ENCODE measurements at regions not wholly inside any gene's neighbourhood (a gene's known extent, or its start where the extent isn't known, plus 50 kb on each side); places are given as distances from the start of the nearest gene placed in this dataset.

GRCh38 chr6:148179786-148180185 lies 162.9 kb upstream of the SASH1 start:
- Histone ChIP-seq H3K4me1 (ENCODE audit: insufficient read depth, low read length) (no peaks in the 10 kb centered on the region), H3K27me3 (ENCODE audit: insufficient read depth, low read length) (no peaks in the 10 kb centered on the region), H3K4me3 (ENCODE audit: insufficient read depth, low read length) (no peak overlapping the region), H3K79me2 (ENCODE audit: insufficient read depth, low read length) (no peaks in the 10 kb centered on the region), H3K4me2 (ENCODE audit: insufficient read depth, low read length) (no peak overlapping the region), H3K9me3 (ENCODE audit: low read depth, low read length) (no peaks in the 10 kb centered on the region), H3K27ac (ENCODE audit: low read depth, low read length) (no peak overlapping the region), H3K36me3 (ENCODE audit: insufficient read depth, low read length) (no peaks in the 10 kb centered on the region), H2AFZ (ENCODE audit: low read length) (no peak overlapping the region), H4K20me1 (ENCODE audit: insufficient read depth, low read length) (no peaks in the 10 kb centered on the region)
- DNase-seq (ENCODE audit: insufficient read length, low spot score, missing footprints): peak; percentile 87
- peak; percentile 73 for TF ChIP-seq CTCF (IDR thresholded peaks at IDR 0.05; ENCODE audit: extremely low read depth, low read depth, low read length)

GRCh38 chr6:148182378-148182777 lies 160.3 kb upstream of the SASH1 start:
- Histone ChIP-seq H3K4me3 (ENCODE audit: insufficient read depth, low read length) (no peak overlapping the region), H4K20me1 (ENCODE audit: insufficient read depth, low read length) (no peaks in the 10 kb centered on the region), H3K4me1 (ENCODE audit: insufficient read depth, low read length) (no peaks in the 10 kb centered on the region), H3K36me3 (ENCODE audit: insufficient read depth, low read length) (no peaks in the 10 kb centered on the region), H2AFZ (ENCODE audit: low read length) (no peak overlapping the region), H3K27ac (ENCODE audit: low read depth, low read length) (no peak overlapping the region), H3K79me2 (ENCODE audit: insufficient read depth, low read length) (no peaks in the 10 kb centered on the region), H3K9me3 (ENCODE audit: low read depth, low read length) (no peaks in the 10 kb centered on the region), H3K27me3 (ENCODE audit: insufficient read depth, low read length) (no peaks in the 10 kb centered on the region), H3K4me2 (ENCODE audit: insufficient read depth, low read length) (no peak overlapping the region)
- peak; percentile 62 for DNase-seq (ENCODE audit: insufficient read length, low spot score, missing footprints)
- no peak for TF ChIP-seq CTCF (IDR thresholded peaks at IDR 0.05; ENCODE audit: extremely low read depth, low read depth, low read length)

- Histone ChIP-seq H3K4me2 (ENCODE audit: insufficient read depth, low read length) (no peak overlapping the region), H2AFZ (ENCODE audit: low read length) (no peak overlapping the region), H3K9me3 (ENCODE audit: low read depth, low read length) (no peaks in the 10 kb centered on the region), H4K20me1 (ENCODE audit: insufficient read depth, low read length) (no peaks in the 10 kb centered on the region), H3K27me3 (ENCODE audit: insufficient read depth, low read length) (no peaks in the 10 kb centered on the region), H3K4me3 (ENCODE audit: insufficient read depth, low read length) (no peak overlapping the region), H3K27ac (ENCODE audit: low read depth, low read length) (no peak overlapping the region), H3K79me2 (ENCODE audit: insufficient read depth, low read length) (no peaks in the 10 kb centered on the region), H3K4me1 (ENCODE audit: insufficient read depth, low read length) (no peaks in the 10 kb centered on the region), H3K36me3 (ENCODE audit: insufficient read depth, low read length) (no peaks in the 10 kb centered on the region)
- no peak for TF ChIP-seq CTCF (IDR thresholded peaks at IDR 0.05; ENCODE audit: extremely low read depth, low read depth, low read length)
- peak; percentile 50 for DNase-seq (ENCODE audit: insufficient read length, low spot score, missing footprints)
Observed at GRCh38 chr6:148183776-148184175, 158.9 kb upstream of the SASH1 start.

GRCh38 chr6:148186916-148187315 lies 155.7 kb upstream of the SASH1 start:
- DNase-seq (ENCODE audit: insufficient read length, low spot score, missing footprints): no peak
- H3K36me3 ChIP-seq (ENCODE audit: insufficient read depth, low read length): no peaks in the 10 kb centered on the region
- H3K79me2 ChIP-seq (ENCODE audit: insufficient read depth, low read length): no peaks in the 10 kb centered on the region
- H3K4me3 ChIP-seq (ENCODE audit: insufficient read depth, low read length): no peak overlapping the region
- H4K20me1 ChIP-seq (ENCODE audit: insufficient read depth, low read length): no peaks in the 10 kb centered on the region
- TF ChIP-seq CTCF (IDR thresholded peaks at IDR 0.05; ENCODE audit: extremely low read depth, low read depth, low read length): no peak
- peaks cover 10% of the 10 kb centered on the region for H3K4me1 ChIP-seq (ENCODE audit: insufficient read depth, low read length)
- H3K9me3 ChIP-seq (ENCODE audit: low read depth, low read length): no peaks in the 10 kb centered on the region
- no peaks in the 10 kb centered on the region for H3K27me3 ChIP-seq (ENCODE audit: insufficient read depth, low read length)
- H3K27ac ChIP-seq (ENCODE audit: low read depth, low read length): no peak overlapping the region
- H2AFZ ChIP-seq (ENCODE audit: low read length): no peak overlapping the region
- no peak overlapping the region for H3K4me2 ChIP-seq (ENCODE audit: insufficient read depth, low read length)

Data from osteoblast (primary cell).